Lower leg skin (tissue), 4 donors: ENCODE measurements at regions not wholly inside any gene's neighbourhood (a gene's known extent, or its start where the extent isn't known, plus 50 kb on each side); places are given as distances from the start of the nearest gene placed in this dataset.

Experiments
- DNase-seq, 2 donors: peaks; one replicate each; pipeline ENCODE4 v3.0.0-alpha.2; 2019; ENCODE audit warnings: low spot score in 2 of 2
- H3K4me3 ChIP-seq: fragments of 200-600 bp; sonication (generic); 2 replicates; pipeline ENCODE4 v1.5.1; 2017; ENCODE audit warnings: mild to moderate bottlenecking, low read depth; ENCODE audit not compliant: poor library complexity, severe bottlenecking
- CTCF ChIP-seq, 3 donors: fragments of 450-650 bp; IDR thresholded peaks; one replicate each; pipeline ENCODE4 v1.5.1; 2016; ENCODE audit warnings: antibody characterized with exemption in 3 of 3, mild to moderate bottlenecking in 3 of 3, moderate library complexity in 2 of 3
- POLR2A ChIP-seq, 2 donors: fragments of 450-650 bp; IDR thresholded peaks; one replicate each; pipeline ENCODE4 v1.6.1; 2016 to 2017; ENCODE audit warnings: antibody characterized with exemption in 2 of 2, mild to moderate bottlenecking in 1 of 2, moderate library complexity in 1 of 2
- WGBS, 2 donors: methylation state at CpG; one replicate each; pipeline ENCODE4 v1.1.5; 2018; 5-methylcytosine and 5-hydroxymethylcytosine counted together
- intact Hi-C: fragments of 100-400 bp; cut with DNase I; formaldehyde crosslinking; loops from one replicate; pipeline ENCODE4 v1.15.0; 2023; ENCODE audit warnings: low total_unique reads

- no peak for DNase-seq
- WGBS, 2 donors, result 69 to 71% methylated on average over 2 of the region's 2 CpGs
- no peak for TF ChIP-seq POLR2A (IDR thresholded peaks at IDR 0.05)
- no peak for TF ChIP-seq CTCF (IDR thresholded peaks at IDR 0.05)
Observed at GRCh38 chr4:65202165-65202852, 468.0 kb downstream of the EPHA5 start.

GRCh38 chr4:65195666-65196065 lies 474.6 kb downstream of the EPHA5 start:
- TF ChIP-seq CTCF (IDR thresholded peaks at IDR 0.05) (no peak), POLR2A (IDR thresholded peaks at IDR 0.05) (no peak)
- intact Hi-C loops, result no loop called here
- H3K4me3 ChIP-seq, result no peak overlapping the region
- no peak for DNase-seq
- WGBS, 2 donors, result 76 to 93% methylated on average over 5 of the region's 5 CpGs

More at GRCh38 chr4:65202165-65202852, 468.0 kb downstream of the EPHA5 start:
- no peak overlapping the region for H3K4me3 ChIP-seq
- intact Hi-C loops, result no loop called here

GRCh38 chr4:65195002-65195401 lies 475.3 kb downstream of the EPHA5 start:
- no peak for TF ChIP-seq CTCF (IDR thresholded peaks at IDR 0.05)
- no peak for TF ChIP-seq POLR2A (IDR thresholded peaks at IDR 0.05)
- WGBS, 2 donors, result 63 to 65% methylated on average over 2 of the region's 2 CpGs
- no peak overlapping the region for H3K4me3 ChIP-seq
- DNase-seq, result no peak
- intact Hi-C loops, result no loop called here

- WGBS, 2 donors, result 71 to 83% methylated on average over 7 of the region's 7 CpGs
- no peak for TF ChIP-seq POLR2A (IDR thresholded peaks at IDR 0.05)
- no peak for TF ChIP-seq CTCF (IDR thresholded peaks at IDR 0.05)
- intact Hi-C loops, result no loop called here
- DNase-seq, result peak in 1 of 2 donors; percentile 68
- no peak overlapping the region for H3K4me3 ChIP-seq
Observed at GRCh38 chr4:65193985-65194384, 476.3 kb downstream of the EPHA5 start.

- intact Hi-C loops, result no loop called here
- 95% methylated on average over 2 of the region's 2 CpGs for WGBS, 2 donors
- no peak for TF ChIP-seq CTCF (IDR thresholded peaks at IDR 0.05)
- no peak for TF ChIP-seq POLR2A (IDR thresholded peaks at IDR 0.05)
- DNase-seq, result no peak
- no peak overlapping the region for H3K4me3 ChIP-seq
Observed at GRCh38 chr4:65190780-65191179, 479.5 kb downstream of the EPHA5 start.

- no peak overlapping the region for H3K4me3 ChIP-seq
- intact Hi-C loops, result no loop called here
- no peak for DNase-seq
- 77 to 83% methylated on average over 5 of the region's 5 CpGs for WGBS, 2 donors
- no peak for TF ChIP-seq POLR2A (IDR thresholded peaks at IDR 0.05)
- no peak for TF ChIP-seq CTCF (IDR thresholded peaks at IDR 0.05)
Observed at GRCh38 chr4:65175585-65175984, 494.7 kb downstream of the EPHA5 start.
